ENCODE measurements at regions not wholly inside any gene's neighbourhood (a gene's known extent, or its start where the extent isn't known, plus 50 kb on each side); places are given as distances from the start of the nearest gene placed in this dataset.
A peak's percentile ranks its signal among the peaks of the same experiment; 100 is the strongest.

- H3K36me3 ChIP-seq (ENCODE audit: control insufficient read depth, insufficient read depth, low read length), result no peaks in the 10 kb centered on the region
Measured at GRCh38 chr4:14054391-14054790, 426.9 kb upstream of the BOD1L1 start.

GRCh38 chr4:14059006-14059405 lies 431.5 kb upstream of the BOD1L1 start:
- 83% methylated on average over 1 of the region's 4 CpGs for WGBS (ENCODE audit: insufficient coverage, low lambda C conversion rate)
- H3K27ac ChIP-seq (ENCODE audit: low read length), result no peak overlapping the region
- peaks cover 4% of the 10 kb centered on the region for H3K4me1 ChIP-seq (ENCODE audit: control insufficient read depth, insufficient read depth, low read length)
- H3K9me3 ChIP-seq (ENCODE audit: control insufficient read depth, low read depth, low read length), result no peaks in the 10 kb centered on the region
- H3K36me3 ChIP-seq (ENCODE audit: control insufficient read depth, insufficient read depth, low read length), result no peaks in the 10 kb centered on the region
- H3K27me3 ChIP-seq (ENCODE audit: control insufficient read depth, insufficient read depth, low read length), result no peaks in the 10 kb centered on the region
- no peak overlapping the region for H3K4me3 ChIP-seq (ENCODE audit: low read length)
- DNase-seq, result peak in 1 of 2 donors; percentile 16

More at GRCh38 chr4:14054391-14054790, 426.9 kb upstream of the BOD1L1 start:
- H3K27me3 ChIP-seq (ENCODE audit: control insufficient read depth, insufficient read depth, low read length), result no peaks in the 10 kb centered on the region
- WGBS (ENCODE audit: insufficient coverage, low lambda C conversion rate), result no CpG with 5 or more reads among the region's 1 CpG
- no peaks in the 10 kb centered on the region for H3K9me3 ChIP-seq (ENCODE audit: control insufficient read depth, low read depth, low read length)
- DNase-seq, result no peak
- peaks cover 4% of the 10 kb centered on the region for H3K4me1 ChIP-seq (ENCODE audit: control insufficient read depth, insufficient read depth, low read length)
- no peak overlapping the region for H3K4me3 ChIP-seq (ENCODE audit: low read length)
- no peak overlapping the region for H3K27ac ChIP-seq (ENCODE audit: low read length)

- no peak overlapping the region for H3K27ac ChIP-seq (ENCODE audit: low read length)
- no peaks in the 10 kb centered on the region for H3K9me3 ChIP-seq (ENCODE audit: control insufficient read depth, low read depth, low read length)
- 83% methylated on average over 1 of the region's 2 CpGs for WGBS (ENCODE audit: insufficient coverage, low lambda C conversion rate)
- H3K27me3 ChIP-seq (ENCODE audit: control insufficient read depth, insufficient read depth, low read length), result no peaks in the 10 kb centered on the region
- no peak overlapping the region for H3K4me3 ChIP-seq (ENCODE audit: low read length)
- no peaks in the 10 kb centered on the region for H3K36me3 ChIP-seq (ENCODE audit: control insufficient read depth, insufficient read depth, low read length)
- no peak for DNase-seq
- H3K4me1 ChIP-seq (ENCODE audit: control insufficient read depth, insufficient read depth, low read length), result no peaks in the 10 kb centered on the region
Measured at GRCh38 chr4:14064984-14065383, 437.5 kb upstream of the BOD1L1 start.

- Histone ChIP-seq H3K27ac (ENCODE audit: low read length) (no peak overlapping the region), H3K36me3 (ENCODE audit: control insufficient read depth, insufficient read depth, low read length) (no peaks in the 10 kb centered on the region), H3K4me1 (ENCODE audit: control insufficient read depth, insufficient read depth, low read length) (no peaks in the 10 kb centered on the region), H3K9me3 (ENCODE audit: control insufficient read depth, low read depth, low read length) (no peaks in the 10 kb centered on the region), H3K4me3 (ENCODE audit: low read length) (no peak overlapping the region), H3K27me3 (ENCODE audit: control insufficient read depth, insufficient read depth, low read length) (no peaks in the 10 kb centered on the region)
- 100% methylated on average over 1 of the region's 5 CpGs for WGBS (ENCODE audit: insufficient coverage, low lambda C conversion rate)
- peak in 1 of 2 donors; percentile 14 for DNase-seq
Measured at GRCh38 chr4:14065406-14065805, 437.9 kb upstream of the BOD1L1 start.

- Histone ChIP-seq H3K4me1 (ENCODE audit: control insufficient read depth, insufficient read depth, low read length) (no peaks in the 10 kb centered on the region), H3K4me3 (ENCODE audit: low read length) (no peak overlapping the region), H3K9me3 (ENCODE audit: control insufficient read depth, low read depth, low read length) (no peaks in the 10 kb centered on the region), H3K27ac (ENCODE audit: low read length) (no peak overlapping the region), H3K36me3 (ENCODE audit: control insufficient read depth, insufficient read depth, low read length) (no peaks in the 10 kb centered on the region), H3K27me3 (ENCODE audit: control insufficient read depth, insufficient read depth, low read length) (no peaks in the 10 kb centered on the region)
- 89% methylated on average over 1 of the region's 1 CpG for WGBS (ENCODE audit: insufficient coverage, low lambda C conversion rate)
- no peak for DNase-seq
Measured at GRCh38 chr4:14066979-14067378, 439.5 kb upstream of the BOD1L1 start.

GRCh38 chr4:14069886-14070285 lies 442.4 kb upstream of the BOD1L1 start:
- peaks cover 11% of the 10 kb centered on the region for H3K9me3 ChIP-seq (ENCODE audit: control insufficient read depth, low read depth, low read length)
- DNase-seq, result no peak
- H3K27ac ChIP-seq (ENCODE audit: low read length), result no peak overlapping the region
- H3K4me3 ChIP-seq (ENCODE audit: low read length), result no peak overlapping the region
- no peaks in the 10 kb centered on the region for H3K27me3 ChIP-seq (ENCODE audit: control insufficient read depth, insufficient read depth, low read length)
- WGBS (ENCODE audit: insufficient coverage, low lambda C conversion rate), result 17% methylated on average over 1 of the region's 4 CpGs
- H3K36me3 ChIP-seq (ENCODE audit: control insufficient read depth, insufficient read depth, low read length), result no peaks in the 10 kb centered on the region
- no peaks in the 10 kb centered on the region for H3K4me1 ChIP-seq (ENCODE audit: control insufficient read depth, insufficient read depth, low read length)

GRCh38 chr4:14070289-14070880 lies 442.9 kb upstream of the BOD1L1 start:
- Histone ChIP-seq H3K27me3 (ENCODE audit: control insufficient read depth, insufficient read depth, low read length) (no peaks in the 10 kb centered on the region), H3K9me3 (ENCODE audit: control insufficient read depth, low read depth, low read length) (peaks cover 11% of the 10 kb centered on the region), H3K36me3 (ENCODE audit: control insufficient read depth, insufficient read depth, low read length) (no peaks in the 10 kb centered on the region), H3K4me3 (ENCODE audit: low read length) (no peak overlapping the region), H3K4me1 (ENCODE audit: control insufficient read depth, insufficient read depth, low read length) (no peaks in the 10 kb centered on the region), H3K27ac (ENCODE audit: low read length) (no peak overlapping the region)
- DNase-seq, result no peak
- no CpG with 5 or more reads among the region's 5 CpGs for WGBS (ENCODE audit: insufficient coverage, low lambda C conversion rate)

- Histone ChIP-seq H3K27ac (ENCODE audit: low read length) (no peak overlapping the region), H3K27me3 (ENCODE audit: control insufficient read depth, insufficient read depth, low read length) (no peaks in the 10 kb centered on the region), H3K4me1 (ENCODE audit: control insufficient read depth, insufficient read depth, low read length) (no peaks in the 10 kb centered on the region), H3K9me3 (ENCODE audit: control insufficient read depth, low read depth, low read length) (peaks cover 11% of the 10 kb centered on the region), H3K4me3 (ENCODE audit: low read length) (no peak overlapping the region), H3K36me3 (ENCODE audit: control insufficient read depth, insufficient read depth, low read length) (no peaks in the 10 kb centered on the region)
- DNase-seq, result no peak
Measured at GRCh38 chr4:14072506-14072905, 445.0 kb upstream of the BOD1L1 start.

GRCh38 chr4:14076776-14077175 lies 449.3 kb upstream of the BOD1L1 start:
- H3K9me3 ChIP-seq (ENCODE audit: control insufficient read depth, low read depth, low read length), result peaks cover 11% of the 10 kb centered on the region
- H3K27me3 ChIP-seq (ENCODE audit: control insufficient read depth, insufficient read depth, low read length), result no peaks in the 10 kb centered on the region
- H3K4me3 ChIP-seq (ENCODE audit: low read length), result no peak overlapping the region
- no peak overlapping the region for H3K27ac ChIP-seq (ENCODE audit: low read length)
- H3K36me3 ChIP-seq (ENCODE audit: control insufficient read depth, insufficient read depth, low read length), result no peaks in the 10 kb centered on the region
- WGBS (ENCODE audit: insufficient coverage, low lambda C conversion rate), result no CpG with 5 or more reads among the region's 3 CpGs
- no peaks in the 10 kb centered on the region for H3K4me1 ChIP-seq (ENCODE audit: control insufficient read depth, insufficient read depth, low read length)
- no peak for DNase-seq

- no peaks in the 10 kb centered on the region for H3K9me3 ChIP-seq (ENCODE audit: control insufficient read depth, low read depth, low read length)
- H3K4me3 ChIP-seq (ENCODE audit: low read length), result no peak overlapping the region
- H3K4me1 ChIP-seq (ENCODE audit: control insufficient read depth, insufficient read depth, low read length), result no peaks in the 10 kb centered on the region
- no CpG with 5 or more reads among the region's 3 CpGs for WGBS (ENCODE audit: insufficient coverage, low lambda C conversion rate)
- H3K27me3 ChIP-seq (ENCODE audit: control insufficient read depth, insufficient read depth, low read length), result no peaks in the 10 kb centered on the region
- no peak for DNase-seq
- H3K27ac ChIP-seq (ENCODE audit: low read length), result no peak overlapping the region
- no peaks in the 10 kb centered on the region for H3K36me3 ChIP-seq (ENCODE audit: control insufficient read depth, insufficient read depth, low read length)
Measured at GRCh38 chr4:14078326-14078725, 450.8 kb upstream of the BOD1L1 start.

GRCh38 chr4:14079601-14080000 lies 452.1 kb upstream of the BOD1L1 start:
- Histone ChIP-seq H3K27me3 (ENCODE audit: control insufficient read depth, insufficient read depth, low read length) (no peaks in the 10 kb centered on the region), H3K4me1 (ENCODE audit: control insufficient read depth, insufficient read depth, low read length) (no peaks in the 10 kb centered on the region), H3K4me3 (ENCODE audit: low read length) (no peak overlapping the region), H3K27ac (ENCODE audit: low read length) (no peak overlapping the region), H3K36me3 (ENCODE audit: control insufficient read depth, insufficient read depth, low read length) (no peaks in the 10 kb centered on the region), H3K9me3 (ENCODE audit: control insufficient read depth, low read depth, low read length) (no peaks in the 10 kb centered on the region)
- DNase-seq, result no peak
- WGBS (ENCODE audit: insufficient coverage, low lambda C conversion rate), result no CpG with 5 or more reads among the region's 1 CpG
